CD4-positive, alpha-beta T cell treated with Interleukin-4 for 1 hour (primary cell): ENCODE measurements at regions not wholly inside any gene's neighbourhood (a gene's known extent, or its start where the extent isn't known, plus 50 kb on each side); places are given as distances from the start of the nearest gene placed in this dataset.
A peak's percentile ranks its signal among the peaks of the same experiment; 100 is the strongest.
"Not testable (repeated sequence)": the region's sequence is repeated elsewhere in the genome, so short reads cannot be mapped to it uniquely, and the experiment has no call there.

Source experiments
- DNase-seq, 2 donors: peaks; one replicate each; pipeline ENCODE4 v3.0.0-alpha.2; 2020 to 2022

GRCh38 chr17:20521532-20521931, 54.2 kb upstream of the LGALS9B start:
- DNase-seq: not testable (repeated sequence)

GRCh38 chr17:20518462-20518861, 51.1 kb upstream of the LGALS9B start:
- not testable (repeated sequence) for DNase-seq

GRCh38 chr17:20517392-20517791, 50.1 kb upstream of the LGALS9B start:
- peak in 1 of 2 donors; percentile 4 for DNase-seq
